ENCODE measurements at regions not wholly inside any gene's neighbourhood (a gene's known extent, or its start where the extent isn't known, plus 50 kb on each side); places are given as distances from the start of the nearest gene placed in this dataset.

DNA sequence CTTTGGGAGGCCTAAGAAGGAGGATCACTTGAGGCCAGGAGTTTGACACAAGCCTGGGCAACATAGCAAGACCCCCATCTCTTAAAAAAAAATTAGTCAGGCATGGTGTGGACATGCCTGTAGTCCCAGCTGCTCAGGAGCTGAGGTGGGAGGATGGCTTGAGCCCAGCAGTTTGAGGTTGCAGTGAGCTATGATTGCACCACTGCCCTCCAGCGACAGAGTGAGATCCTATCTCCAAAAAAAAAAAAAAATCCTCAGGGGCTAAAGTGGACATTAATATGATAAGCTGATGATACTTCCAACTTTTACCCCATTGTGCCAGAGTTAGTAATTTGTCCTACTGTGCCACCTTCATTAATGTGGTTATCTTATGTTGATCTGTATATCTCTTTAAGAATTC is 327.8 kb upstream of the FMN2 start:
- Histone ChIP-seq H3K56ac (ENCODE audit: extremely low read depth, insufficient read depth, low read length) (no peak overlapping the region), H3K9ac (ENCODE audit: low read depth, low read length) (no peak overlapping the region), H2BK5ac (ENCODE audit: low read depth, low read length, poor library complexity, severe bottlenecking) (no peak overlapping the region), H3K79me1 (ENCODE audit: low read depth in 1 of 2, low read length in 2 of 2) (no peaks in the 10 kb centered on the region), H2BK20ac (ENCODE audit: low read depth, low read length) (no peak overlapping the region), H2BK120ac (ENCODE audit: low read depth, low read length) (no peak overlapping the region), H4K20me1 (ENCODE audit: insufficient read depth, low read length) (no peaks in the 10 kb centered on the region), H2AFZ (replicated peaks; ENCODE audit: low read length, poor library complexity) (no peak overlapping the region), H3K4ac (ENCODE audit: low read depth, low read length) (no peak overlapping the region), H3K18ac (ENCODE audit: low read depth, low read length) (no peak overlapping the region), H4K8ac (ENCODE audit: low read depth in 2 of 2, low read length in 2 of 2) (no peak overlapping the region), H3K4me2 (ENCODE audit: low read depth, low read length) (no peak overlapping the region), H4K5ac (ENCODE audit: low read depth, low read length) (no peak overlapping the region), H3K9me1 (ENCODE audit: insufficient read depth, low read length) (no peaks in the 10 kb centered on the region), H3K27ac (ENCODE audit: insufficient read depth, low read length) (no peak overlapping the region), H2BK15ac (ENCODE audit: low read depth, low read length) (no peak overlapping the region), H3K23ac (ENCODE audit: low read depth, low read length) (no peak overlapping the region), H2AK5ac (ENCODE audit: low read depth, low read length) (no peak overlapping the region), H4K91ac (ENCODE audit: insufficient read depth, low read depth, low read length) (no peak overlapping the region), H3K9me3 (ENCODE audit: control insufficient read depth, insufficient read depth, low read length) (0 out of 2 replicates have a peak, but pooled peaks cover 4% of the 10 kb centered on the region), H3K4me3 (ENCODE audit: insufficient read depth, low read depth, low read length) (no peak overlapping the region), H3K36me3 (ENCODE audit: control insufficient read depth, insufficient read depth, low read length) (no peaks in the 10 kb centered on the region), H3K4me1 (ENCODE audit: control insufficient read depth, insufficient read depth, low read length) (no peaks in the 10 kb centered on the region), H3K14ac (replicated peaks; ENCODE audit: low read depth, low read length) (no peak overlapping the region), H3K27me3 (ENCODE audit: control insufficient read depth, insufficient read depth, low read length) (no peaks in the 10 kb centered on the region), H2AK9ac (replicated peaks; ENCODE audit: low read depth, low read length, poor library complexity) (no peak overlapping the region)
- no peak for ATAC-seq (ENCODE audit: low read depth)
- no CpG with 5 or more reads among the region's 1 CpG for WGBS, 2 experiments (ENCODE audit: extremely low coverage in 2 of 2, insufficient read length in 1 of 2)
- CTCF ChIA-PET = no interaction called here
- no peak for DNase-seq
- POLR2A ChIA-PET (ENCODE audit: unreplicated experiment) = no interaction called here
- BruUV-seq (replicated peaks) = no TSS peak
- dilution Hi-C loops (cut with HindIII; ENCODE audit: low sequenced_read_pairs, unreplicated experiment) (no loop called here), in situ Hi-C loops (cut with MboI; ENCODE audit: low sequenced_read_pairs) (no loop called here), intact Hi-C loops (cut with micrococcal nuclease) (no loop called here)
- TF ChIP-seq NFE2L2 (IDR thresholded peaks at IDR 0.05; ENCODE audit: low read depth, low read length) = no peak
- no peak for TF ChIP-seq MXI1 (IDR thresholded peaks at IDR 0.05; ENCODE audit: borderline replicate concordance, low read depth, low read length)
- TF ChIP-seq CHD1 (IDR thresholded peaks at IDR 0.05; ENCODE audit: low read depth, low read length) = no peak
- TF ChIP-seq CTCF (conservative IDR thresholded peaks at IDR 0.05; ENCODE audit: low read depth, low read length) = no peak
- no peak for TF ChIP-seq FOS (IDR thresholded peaks at IDR 0.05; ENCODE audit: low read depth, low read length)
- TF ChIP-seq BHLHE40 (IDR thresholded peaks at IDR 0.05; ENCODE audit: low read depth, low read length) = no peak
- no peak for TF ChIP-seq SMC3 (IDR thresholded peaks at IDR 0.05; ENCODE audit: low read depth, low read length)
- TF ChIP-seq, protein P1, sequence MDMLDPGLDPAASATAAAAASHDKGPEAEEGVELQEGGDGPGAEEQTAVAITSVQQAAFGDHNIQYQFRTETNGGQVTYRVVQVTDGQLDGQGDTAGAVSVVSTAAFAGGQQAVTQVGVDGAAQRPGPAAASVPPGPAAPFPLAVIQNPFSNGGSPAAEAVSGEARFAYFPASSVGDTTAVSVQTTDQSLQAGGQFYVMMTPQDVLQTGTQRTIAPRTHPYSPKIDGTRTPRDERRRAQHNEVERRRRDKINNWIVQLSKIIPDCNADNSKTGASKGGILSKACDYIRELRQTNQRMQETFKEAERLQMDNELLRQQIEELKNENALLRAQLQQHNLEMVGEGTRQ (IDR thresholded peaks at IDR 0.05; ENCODE audit: low read depth, low read length) = no peak
- TF ChIP-seq RCOR1 (IDR thresholded peaks at IDR 0.05; ENCODE audit: insufficient replicate concordance, low read length) = no peak
- TF ChIP-seq MAZ (IDR thresholded peaks at IDR 0.05; ENCODE audit: borderline replicate concordance, low read depth, low read length) = no peak
- TF ChIP-seq CEBPB (IDR thresholded peaks at IDR 0.05; ENCODE audit: low read depth, low read length) = no peak
- no peak for TF ChIP-seq RAD21 (IDR thresholded peaks at IDR 0.05; ENCODE audit: low read length)
- no peak for TF ChIP-seq ELK1 (IDR thresholded peaks at IDR 0.05; ENCODE audit: borderline replicate concordance, low read depth, low read length)
- no peak for TF ChIP-seq POLR2A (IDR thresholded peaks at IDR 0.05; ENCODE audit: low read depth, low read length)
- no peak for TF ChIP-seq MAFK (IDR thresholded peaks at IDR 0.05; ENCODE audit: low read depth, low read length)
- TF ChIP-seq RFX5 (IDR thresholded peaks at IDR 0.05; ENCODE audit: low read depth, low read length) = no peak

Data from IMR-90 (cell line).